Psoas muscle (tissue), 7 donors: ENCODE measurements at regions not wholly inside any gene's neighbourhood (a gene's known extent, or its start where the extent isn't known, plus 50 kb on each side); places are given as distances from the start of the nearest gene placed in this dataset.

ENCODE experiments used
- ATAC-seq, 4 donors: fragments of 200-7000 bp; cut with Tn5 transposase; one replicate each; pipeline ENCODE4 v1.9.1; 2020; ENCODE audit warnings: moderate library complexity in 3 of 4, mild to moderate bottlenecking in 2 of 4
- DNase-seq, 2 donors: peaks; one replicate each; pipeline ENCODE4 v3.0.0-alpha.2; 2020
- H3K27ac ChIP-seq: fragments of 200-600 bp; one replicate; pipeline ENCODE4 v1.8.0; 2022
- H3K27me3 ChIP-seq, 3 donors: fragments of 200-600 bp in 1 of 3; one replicate each; pipeline versions ENCODE4 v1.6.1 to v1.8.0; 2013 to 2022; ENCODE audit warnings: low read length in 2 of 3, mild to moderate bottlenecking in 2 of 3, moderate library complexity in 1 of 3; ENCODE audit not compliant: insufficient read depth in 3 of 3
- H3K36me3 ChIP-seq, 2 donors: fragments of 200-600 bp in 1 of 2; one replicate each; pipeline versions ENCODE4 v1.6.1 to v1.8.0; 2013 to 2022; ENCODE audit warnings: low read depth in 1 of 2, mild to moderate bottlenecking in 1 of 2, moderate library complexity in 1 of 2; ENCODE audit not compliant: insufficient read depth in 1 of 2
- H3K4me1 ChIP-seq: fragments of 200-600 bp; one replicate; pipeline ENCODE4 v1.8.0; 2022
- H3K4me3 ChIP-seq: fragments of 200-600 bp; one replicate; pipeline ENCODE4 v1.8.0; 2022; ENCODE audit warnings: mild to moderate bottlenecking
- H3K9me3 ChIP-seq: fragments of 200-600 bp; one replicate; pipeline ENCODE4 v1.8.0; 2022
- CTCF ChIP-seq: fragments of 200-600 bp; IDR thresholded peaks from one replicate; pipeline ENCODE4 v1.8.0; 2022; ENCODE audit warnings: antibody characterized with exemption
- WGBS, 3 donors: extraction: QIAGEN DNeasy Blood & Tissue Kit; methylation state at CpG; one replicate each; pipeline versions ENCODE4 v1.1.6 to v1.1.7; 2013; 5-methylcytosine and 5-hydroxymethylcytosine counted together
- intact Hi-C, 2 donors: fragments of 100-400 bp; cut with DNase I; formaldehyde crosslinking; loops; one replicate each; pipeline versions ENCODE4 v1.11.0 to v1.14.2; 2022
- donor health status: healthy with polysubstance abuse.
- donor health status: DM: no; HTN: no; CAD: no; lungs with moderate emphysema.
- donor health status: Bipolar disorder and iron deficiency.
- donor health status: healthy.
- donor health status: DM: yes; HTN: yes; CAD: no.
- donor health status: DM: no; HTN: no; CAD: no.
- donor health status: DM: yes; HTN: yes; CAD: no.

- Histone ChIP-seq H3K4me3 (no peak overlapping the region), H3K4me1 (no peaks in the 10 kb centered on the region), H3K36me3 (no peaks in the 10 kb centered on the region), H3K27ac (no peak overlapping the region), H3K9me3 (no peaks in the 10 kb centered on the region), H3K27me3 (peaks cover 0 to 8% (median 2%) of the 10 kb centered on the region in 3 donors)
- ATAC-seq = peak in 2 of 4 donors; percentile 45 to 60
- DNase-seq = peak; percentile 55 to 72
- no peak for TF ChIP-seq CTCF
- intact Hi-C loops = no loop called here
- WGBS, 3 donors = 52 to 71% (median 67%) methylated on average over 9 of the region's 9 CpGs
These were observed 198.7 kb upstream of the MEIS1 start for GRCh38 chr2:66236067-66236685.

GRCh38 chr2:66235428-66235827 is 199.5 kb upstream of the MEIS1 start:
- Histone ChIP-seq H3K9me3 (no peaks in the 10 kb centered on the region), H3K4me3 (no peak overlapping the region), H3K36me3 (no peaks in the 10 kb centered on the region), H3K4me1 (no peaks in the 10 kb centered on the region), H3K27me3 (peaks cover 0 to 4% (median 2%) of the 10 kb centered on the region in 3 donors), H3K27ac (no peak overlapping the region)
- 64 to 67% (median 66%) methylated on average over 7 of the region's 7 CpGs for WGBS, 3 donors
- DNase-seq = no peak
- intact Hi-C loops = no loop called here
- no peak for TF ChIP-seq CTCF
- peak in 2 of 4 donors; percentile 36 to 54 for ATAC-seq

GRCh38 chr2:66233981-66234380 is 200.9 kb upstream of the MEIS1 start:
- TF ChIP-seq CTCF = no peak
- Histone ChIP-seq H3K27ac (no peak overlapping the region), H3K27me3 (peaks cover 0 to 4% (median 2%) of the 10 kb centered on the region in 3 donors), H3K4me3 (no peak overlapping the region), H3K36me3 (no peaks in the 10 kb centered on the region), H3K4me1 (no peaks in the 10 kb centered on the region), H3K9me3 (no peaks in the 10 kb centered on the region)
- intact Hi-C loops = no loop called here
- ATAC-seq = no peak
- no peak for DNase-seq
- WGBS, 3 donors = 93 to 97% (median 94%) methylated on average over 2 of the region's 2 CpGs

- peak in 3 of 4 donors; percentile 57 to 69 (median 64) for ATAC-seq
- H3K4me3 ChIP-seq = no peak overlapping the region
- intact Hi-C loops = no loop called here
- H3K36me3 ChIP-seq = no peaks in the 10 kb centered on the region
- H3K4me1 ChIP-seq = no peaks in the 10 kb centered on the region
- no peak for TF ChIP-seq CTCF
- no peak overlapping the region for H3K27ac ChIP-seq
- WGBS, 3 donors = 13 to 15% (median 15%) methylated on average over 4 of the region's 4 CpGs
- no peaks in the 10 kb centered on the region for H3K27me3 ChIP-seq
- H3K9me3 ChIP-seq = no peaks in the 10 kb centered on the region
- peak; percentile 51 to 84 for DNase-seq
These were observed 206.8 kb upstream of the MEIS1 start for GRCh38 chr2:66228128-66228547.
